ENCODE measurements at regions not wholly inside any gene's neighbourhood (a gene's known extent, or its start where the extent isn't known, plus 50 kb on each side); places are given as distances from the start of the nearest gene placed in this dataset.

DNA sequence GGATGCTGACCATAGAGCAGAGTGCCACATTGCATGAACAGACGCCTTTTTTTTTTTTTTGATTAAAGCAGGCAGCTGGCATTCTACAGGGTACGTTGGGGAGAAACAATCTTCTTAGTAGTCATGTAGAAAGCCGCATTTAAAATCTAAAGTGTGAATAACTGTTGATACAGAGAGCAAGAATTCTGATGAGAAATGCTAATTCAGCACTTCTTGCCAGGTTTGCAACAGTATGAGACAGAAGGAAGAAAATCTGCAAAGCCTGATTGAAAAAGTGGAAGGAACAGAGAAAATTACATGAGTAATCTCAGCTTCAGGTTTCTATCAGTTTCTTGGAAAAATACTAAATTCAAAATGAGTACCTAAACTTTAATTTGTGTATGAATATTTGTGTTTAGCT, 232.7 kb upstream of the CHRM2 start:
- Histone ChIP-seq H3K27ac (ENCODE audit: low read depth, low read length) (no peak overlapping the region), H3K9ac (ENCODE audit: low read depth in 1 of 2, low read length in 2 of 2) (no peak overlapping the region), H3K4me3 (ENCODE audit: low read depth in 1 of 2, low read length in 2 of 2) (no peak overlapping the region), H3K27me3 (ENCODE audit: control insufficient read depth in 1 of 2, insufficient read depth in 2 of 2, low read length in 2 of 2) (no peaks in the 10 kb centered on the region), H3K4me1 (ENCODE audit: control insufficient read depth in 1 of 2, insufficient read depth in 2 of 2, low read length in 2 of 2) (no peaks in the 10 kb centered on the region), H3K9me3 (ENCODE audit: control insufficient read depth in 1 of 2, low read length in 2 of 2) (no peaks in the 10 kb centered on the region), H3K36me3 (ENCODE audit: control insufficient read depth in 1 of 2, insufficient read depth in 2 of 2, low read length in 2 of 2) (no peaks in the 10 kb centered on the region)

DNA sequence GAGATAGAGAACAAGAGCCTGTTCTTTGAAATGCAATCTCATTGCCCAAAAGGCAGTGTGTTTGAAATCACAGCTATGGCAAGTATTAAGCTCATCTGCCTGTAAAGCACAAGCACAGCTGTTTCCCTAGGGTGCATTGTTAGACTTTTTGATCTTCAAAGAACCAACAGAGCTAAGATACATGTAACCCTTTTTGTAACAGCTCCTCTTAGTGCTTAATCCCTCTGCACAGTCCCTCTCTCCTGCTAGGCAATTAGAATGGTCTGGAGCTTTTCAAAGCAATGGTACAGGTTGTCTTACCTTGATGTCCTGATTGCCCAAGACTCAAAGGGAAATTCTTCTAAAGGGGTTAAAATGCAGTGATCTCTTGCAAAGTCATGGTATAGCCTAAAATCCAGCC, 249.6 kb upstream of the CHRM2 start:
- no peaks in the 10 kb centered on the region for H3K4me1 ChIP-seq (ENCODE audit: control insufficient read depth in 1 of 2, insufficient read depth in 2 of 2, low read length in 2 of 2)
- no peaks in the 10 kb centered on the region for H3K27me3 ChIP-seq (ENCODE audit: control insufficient read depth in 1 of 2, insufficient read depth in 2 of 2, low read length in 2 of 2)
- H3K27ac ChIP-seq (ENCODE audit: low read depth, low read length) = no peak overlapping the region
- peaks cover 4 to 7% of the 10 kb centered on the region in 2 donors for H3K9me3 ChIP-seq (ENCODE audit: control insufficient read depth in 1 of 2, low read length in 2 of 2)
- no peaks in the 10 kb centered on the region for H3K36me3 ChIP-seq (ENCODE audit: control insufficient read depth in 1 of 2, insufficient read depth in 2 of 2, low read length in 2 of 2)
- H3K9ac ChIP-seq (ENCODE audit: low read depth in 1 of 2, low read length in 2 of 2) = no peak overlapping the region
- no peak overlapping the region for H3K4me3 ChIP-seq (ENCODE audit: low read depth in 1 of 2, low read length in 2 of 2)

DNA sequence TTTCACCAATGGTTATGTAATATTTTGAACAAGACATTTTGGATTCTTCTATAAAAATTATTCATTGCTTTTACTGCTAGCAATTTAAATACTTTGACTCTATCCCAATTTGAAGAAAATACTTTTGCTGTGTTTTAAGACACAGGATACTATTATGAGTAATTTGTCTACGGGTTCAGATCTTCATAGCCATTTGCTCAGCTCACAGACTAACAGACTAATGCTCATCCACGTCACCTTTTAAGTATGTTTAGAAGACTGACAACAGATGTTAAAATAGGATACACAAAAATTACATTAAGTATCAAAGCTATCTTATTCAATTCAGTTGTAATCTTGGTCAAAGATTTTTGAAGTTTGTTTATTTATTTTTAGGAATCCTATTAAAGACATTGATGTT, 251.3 kb upstream of the CHRM2 start:
- peaks cover 4 to 7% of the 10 kb centered on the region in 2 donors for H3K9me3 ChIP-seq (ENCODE audit: control insufficient read depth in 1 of 2, low read length in 2 of 2)
- no peaks in the 10 kb centered on the region for H3K4me1 ChIP-seq (ENCODE audit: control insufficient read depth in 1 of 2, insufficient read depth in 2 of 2, low read length in 2 of 2)
- H3K4me3 ChIP-seq (ENCODE audit: low read depth in 1 of 2, low read length in 2 of 2) = no peak overlapping the region
- no peaks in the 10 kb centered on the region for H3K36me3 ChIP-seq (ENCODE audit: control insufficient read depth in 1 of 2, insufficient read depth in 2 of 2, low read length in 2 of 2)
- H3K9ac ChIP-seq (ENCODE audit: low read depth in 1 of 2, low read length in 2 of 2) = no peak overlapping the region
- H3K27me3 ChIP-seq (ENCODE audit: control insufficient read depth in 1 of 2, insufficient read depth in 2 of 2, low read length in 2 of 2) = no peaks in the 10 kb centered on the region
- H3K27ac ChIP-seq (ENCODE audit: low read depth, low read length) = no peak overlapping the region

DNA sequence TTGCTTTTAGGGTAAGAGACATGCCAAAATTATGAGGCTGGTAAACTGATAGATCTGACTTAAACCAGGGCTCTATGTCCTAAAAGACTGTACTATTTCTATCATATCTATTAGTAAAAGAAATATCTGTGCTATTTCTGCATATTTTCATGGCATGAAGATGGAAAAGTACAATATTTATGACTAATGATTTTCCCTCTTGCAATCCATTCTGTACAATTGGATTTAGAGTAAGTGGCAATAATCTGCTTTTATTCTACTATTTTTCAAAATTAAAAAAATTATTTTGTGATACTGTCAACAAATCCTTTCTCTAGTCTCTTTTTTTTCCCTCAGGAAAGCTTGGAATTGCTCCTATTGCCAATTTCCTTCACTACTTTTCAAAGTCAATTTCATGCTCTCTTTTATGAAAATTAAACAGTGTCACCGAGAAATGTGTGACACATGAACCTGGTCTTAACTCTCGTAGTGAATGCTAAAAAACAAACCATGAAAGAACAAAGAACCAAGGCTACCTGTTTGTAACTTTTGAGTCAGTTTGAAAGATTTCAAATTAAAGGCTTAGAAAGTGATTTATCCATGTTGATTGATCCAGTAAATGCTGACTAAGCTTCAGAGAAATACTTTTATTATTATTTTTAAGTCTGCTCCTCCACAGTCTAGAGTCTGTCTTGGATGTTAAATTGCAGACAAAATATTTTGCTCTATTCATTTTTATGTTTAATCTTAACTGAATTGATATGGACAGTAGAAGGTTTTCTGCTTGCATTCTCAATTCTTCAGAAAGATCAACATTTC, 262.7 kb upstream of the CHRM2 start:
- Histone ChIP-seq H3K27ac (ENCODE audit: low read depth, low read length) (no peak overlapping the region), H3K4me3 (ENCODE audit: low read depth in 1 of 2, low read length in 2 of 2) (no peak overlapping the region), H3K9me3 (ENCODE audit: control insufficient read depth in 1 of 2, low read length in 2 of 2) (no peaks in the 10 kb centered on the region), H3K27me3 (ENCODE audit: control insufficient read depth in 1 of 2, insufficient read depth in 2 of 2, low read length in 2 of 2) (no peaks in the 10 kb centered on the region), H3K36me3 (ENCODE audit: control insufficient read depth in 1 of 2, insufficient read depth in 2 of 2, low read length in 2 of 2) (no peaks in the 10 kb centered on the region), H3K9ac (ENCODE audit: low read depth in 1 of 2, low read length in 2 of 2) (no peak overlapping the region), H3K4me1 (ENCODE audit: control insufficient read depth in 1 of 2, insufficient read depth in 2 of 2, low read length in 2 of 2) (no peaks in the 10 kb centered on the region)

DNA sequence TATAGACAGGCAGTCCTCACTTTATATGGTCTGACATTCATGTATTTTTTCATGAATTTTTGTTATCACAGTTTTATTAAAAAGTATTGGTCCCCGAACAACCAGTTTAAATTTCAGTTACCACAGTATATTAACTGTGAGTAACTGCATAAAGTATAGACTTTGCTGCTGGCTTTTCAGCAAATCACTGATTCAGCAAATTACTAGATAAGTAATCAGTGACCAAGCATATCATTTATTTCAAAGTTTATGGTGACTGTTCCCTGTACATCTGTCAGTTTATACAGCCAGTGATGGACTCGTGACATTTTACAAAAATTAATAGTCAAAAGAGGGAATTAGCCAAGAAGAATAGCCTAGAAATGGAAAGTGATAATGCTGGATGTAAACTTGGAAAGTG, 266.7 kb upstream of the CHRM2 start:
- Histone ChIP-seq H3K27ac (ENCODE audit: low read depth, low read length) (no peak overlapping the region), H3K27me3 (ENCODE audit: control insufficient read depth in 1 of 2, insufficient read depth in 2 of 2, low read length in 2 of 2) (no peaks in the 10 kb centered on the region), H3K4me3 (ENCODE audit: low read depth in 1 of 2, low read length in 2 of 2) (no peak overlapping the region), H3K36me3 (ENCODE audit: control insufficient read depth in 1 of 2, insufficient read depth in 2 of 2, low read length in 2 of 2) (no peaks in the 10 kb centered on the region), H3K9ac (ENCODE audit: low read depth in 1 of 2, low read length in 2 of 2) (no peak overlapping the region), H3K9me3 (ENCODE audit: control insufficient read depth in 1 of 2, low read length in 2 of 2) (no peaks in the 10 kb centered on the region), H3K4me1 (ENCODE audit: control insufficient read depth in 1 of 2, insufficient read depth in 2 of 2, low read length in 2 of 2) (no peaks in the 10 kb centered on the region)

DNA sequence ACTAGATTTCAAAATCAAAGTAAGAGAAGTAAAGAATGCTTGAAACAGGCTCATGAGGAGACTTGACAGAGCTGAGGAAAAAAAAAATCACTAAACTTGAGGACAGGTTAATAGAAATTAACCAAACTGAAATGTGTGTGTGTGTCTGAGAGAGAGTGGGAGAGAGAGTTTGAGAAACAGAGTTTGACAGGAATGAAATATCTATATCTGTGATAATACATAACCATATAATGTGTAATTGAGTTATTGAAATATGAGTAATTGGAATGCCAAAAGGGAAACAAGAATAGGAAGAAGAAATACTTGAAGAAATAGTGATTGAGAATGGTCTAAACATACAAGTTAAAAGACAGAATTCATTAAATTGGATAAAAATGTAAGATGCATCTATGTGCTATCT, 268.0 kb upstream of the CHRM2 start:
- Histone ChIP-seq H3K27me3 (ENCODE audit: control insufficient read depth in 1 of 2, insufficient read depth in 2 of 2, low read length in 2 of 2) (no peaks in the 10 kb centered on the region), H3K4me1 (ENCODE audit: control insufficient read depth in 1 of 2, insufficient read depth in 2 of 2, low read length in 2 of 2) (no peaks in the 10 kb centered on the region), H3K36me3 (ENCODE audit: control insufficient read depth in 1 of 2, insufficient read depth in 2 of 2, low read length in 2 of 2) (no peaks in the 10 kb centered on the region), H3K9me3 (ENCODE audit: control insufficient read depth in 1 of 2, low read length in 2 of 2) (no peaks in the 10 kb centered on the region), H3K4me3 (ENCODE audit: low read depth in 1 of 2, low read length in 2 of 2) (no peak overlapping the region), H3K9ac (ENCODE audit: low read depth in 1 of 2, low read length in 2 of 2) (no peak overlapping the region), H3K27ac (ENCODE audit: low read depth, low read length) (no peak overlapping the region)

DNA sequence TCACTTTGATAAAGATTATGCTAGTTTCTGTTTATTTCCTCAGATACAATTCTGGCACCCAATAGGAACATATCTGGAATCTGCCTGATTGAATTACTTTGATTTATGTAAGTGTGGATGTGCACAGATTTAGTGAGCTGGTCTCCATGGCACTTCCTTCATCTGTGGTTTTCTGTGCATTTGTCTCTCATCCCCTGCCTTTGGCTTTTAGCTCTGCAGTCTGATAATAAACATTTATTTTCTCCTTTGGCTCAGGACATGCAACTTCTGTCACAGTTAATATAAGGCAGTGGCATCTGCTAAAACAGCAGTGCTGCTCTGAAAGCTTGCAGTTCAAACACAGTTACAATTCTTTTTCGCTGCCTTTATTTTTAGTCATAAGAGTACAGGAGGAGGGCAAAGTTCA, 273.7 kb upstream of the CHRM2 start:
- Histone ChIP-seq H3K4me3 (ENCODE audit: low read depth in 1 of 2, low read length in 2 of 2) (no peak overlapping the region), H3K36me3 (ENCODE audit: control insufficient read depth in 1 of 2, insufficient read depth in 2 of 2, low read length in 2 of 2) (no peaks in the 10 kb centered on the region), H3K27me3 (ENCODE audit: control insufficient read depth in 1 of 2, insufficient read depth in 2 of 2, low read length in 2 of 2) (no peaks in the 10 kb centered on the region), H3K4me1 (ENCODE audit: control insufficient read depth in 1 of 2, insufficient read depth in 2 of 2, low read length in 2 of 2) (no peaks in the 10 kb centered on the region), H3K9ac (ENCODE audit: low read depth in 1 of 2, low read length in 2 of 2) (no peak overlapping the region), H3K27ac (ENCODE audit: low read depth, low read length) (no peak overlapping the region), H3K9me3 (ENCODE audit: control insufficient read depth in 1 of 2, low read length in 2 of 2) (peaks cover 0 to 2% of the 10 kb centered on the region in 2 donors)

DNA sequence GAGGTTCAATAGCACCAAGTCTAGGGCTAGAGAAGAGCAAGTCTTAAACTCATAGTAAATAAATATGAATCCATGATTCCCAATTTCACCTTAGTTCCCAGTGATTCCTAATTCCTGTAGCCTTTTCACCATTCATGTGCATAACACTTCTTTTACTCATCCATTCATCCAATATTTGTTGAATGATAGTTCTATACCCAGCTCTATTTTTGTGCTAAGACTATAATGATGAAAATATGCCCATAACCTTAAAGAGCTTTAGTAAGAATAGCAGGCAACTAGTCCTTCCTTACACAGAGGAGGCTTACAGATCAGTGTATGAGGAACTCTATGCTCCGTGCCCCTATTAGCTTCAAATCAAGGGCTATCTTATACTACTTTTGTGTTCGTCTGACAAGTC, 280.2 kb upstream of the CHRM2 start:
- Histone ChIP-seq H3K27ac (ENCODE audit: low read depth, low read length) (no peak overlapping the region), H3K36me3 (ENCODE audit: control insufficient read depth in 1 of 2, insufficient read depth in 2 of 2, low read length in 2 of 2) (no peaks in the 10 kb centered on the region), H3K9ac (ENCODE audit: low read depth in 1 of 2, low read length in 2 of 2) (no peak overlapping the region), H3K27me3 (ENCODE audit: control insufficient read depth in 1 of 2, insufficient read depth in 2 of 2, low read length in 2 of 2) (no peaks in the 10 kb centered on the region), H3K9me3 (ENCODE audit: control insufficient read depth in 1 of 2, low read length in 2 of 2) (peaks cover 0 to 2% of the 10 kb centered on the region in 2 donors), H3K4me1 (ENCODE audit: control insufficient read depth in 1 of 2, insufficient read depth in 2 of 2, low read length in 2 of 2) (no peaks in the 10 kb centered on the region), H3K4me3 (ENCODE audit: low read depth in 1 of 2, low read length in 2 of 2) (no peak overlapping the region)

DNA sequence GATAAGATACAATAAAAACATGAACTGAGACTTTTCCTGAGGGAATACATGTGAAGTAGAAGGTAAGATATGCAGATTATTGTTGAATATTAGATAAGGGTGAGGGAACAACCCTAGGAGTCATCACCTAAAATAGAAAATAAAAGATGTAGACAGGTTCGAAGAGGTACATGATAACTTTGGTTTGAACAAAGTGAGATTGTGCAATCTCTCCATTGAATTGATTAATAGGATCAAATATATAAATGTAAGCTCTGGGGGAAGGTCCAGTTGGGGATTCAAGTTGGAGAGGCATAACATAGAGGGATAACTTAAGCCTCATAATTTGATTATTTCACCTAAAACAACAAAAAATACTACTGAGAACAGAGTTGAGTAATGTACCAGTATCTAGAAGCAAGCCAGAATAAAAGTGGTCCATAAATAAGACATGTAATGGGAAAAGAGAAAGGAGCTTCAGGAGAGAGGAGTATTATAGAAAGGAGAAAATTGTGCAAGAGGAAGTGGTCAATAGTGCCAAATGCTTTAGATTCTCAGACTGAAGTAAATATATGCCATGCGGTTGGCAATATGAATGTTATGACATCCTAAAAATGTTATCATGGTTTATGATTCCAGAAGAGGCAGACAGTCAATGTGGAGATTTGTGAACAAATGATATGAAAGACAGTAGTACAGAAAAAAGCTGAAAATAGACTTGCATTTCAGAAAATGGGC, 282.3 kb upstream of the CHRM2 start:
- Histone ChIP-seq H3K4me1 (ENCODE audit: control insufficient read depth in 1 of 2, insufficient read depth in 2 of 2, low read length in 2 of 2) (no peaks in the 10 kb centered on the region), H3K36me3 (ENCODE audit: control insufficient read depth in 1 of 2, insufficient read depth in 2 of 2, low read length in 2 of 2) (no peaks in the 10 kb centered on the region), H3K9me3 (ENCODE audit: control insufficient read depth in 1 of 2, low read length in 2 of 2) (peaks cover 2 to 3% of the 10 kb centered on the region in 2 donors), H3K27me3 (ENCODE audit: control insufficient read depth in 1 of 2, insufficient read depth in 2 of 2, low read length in 2 of 2) (no peaks in the 10 kb centered on the region), H3K4me3 (ENCODE audit: low read depth in 1 of 2, low read length in 2 of 2) (no peak overlapping the region), H3K9ac (ENCODE audit: low read depth in 1 of 2, low read length in 2 of 2) (no peak overlapping the region), H3K27ac (ENCODE audit: low read depth, low read length) (no peak overlapping the region)

DNA sequence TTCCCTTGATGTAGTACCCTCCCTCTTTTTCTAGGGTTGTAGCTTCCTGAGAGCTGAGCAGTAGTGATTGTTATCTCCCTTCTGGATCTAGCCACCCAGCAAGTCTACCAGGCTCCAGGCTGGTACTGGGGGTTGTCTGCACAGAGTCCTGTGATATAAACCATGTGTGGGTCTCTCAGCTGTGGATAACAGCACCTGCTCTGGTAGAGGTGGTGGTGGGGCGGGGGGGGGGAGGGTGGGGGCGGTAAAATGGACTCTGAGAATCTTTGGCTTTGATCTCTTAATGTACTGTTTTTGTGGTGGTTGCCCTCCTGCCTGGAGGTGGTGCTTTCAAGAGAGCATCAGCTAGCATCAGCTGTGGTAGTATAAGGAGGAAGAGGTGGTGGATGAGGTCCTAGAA, 302.0 kb upstream of the CHRM2 start:
- no peak overlapping the region for H3K27ac ChIP-seq (ENCODE audit: low read depth, low read length)
- H3K9me3 ChIP-seq (ENCODE audit: control insufficient read depth in 1 of 2, low read length in 2 of 2) = no peaks in the 10 kb centered on the region
- no peaks in the 10 kb centered on the region for H3K4me1 ChIP-seq (ENCODE audit: control insufficient read depth in 1 of 2, insufficient read depth in 2 of 2, low read length in 2 of 2)
- no peaks in the 10 kb centered on the region for H3K36me3 ChIP-seq (ENCODE audit: control insufficient read depth in 1 of 2, insufficient read depth in 2 of 2, low read length in 2 of 2)
- no peak overlapping the region for H3K9ac ChIP-seq (ENCODE audit: low read depth in 1 of 2, low read length in 2 of 2)
- no peaks in the 10 kb centered on the region for H3K27me3 ChIP-seq (ENCODE audit: control insufficient read depth in 1 of 2, insufficient read depth in 2 of 2, low read length in 2 of 2)
- no peak overlapping the region for H3K4me3 ChIP-seq (ENCODE audit: low read depth in 1 of 2, low read length in 2 of 2)
